GM21367 (cell line): ENCODE measurements at regions not wholly inside any gene's neighbourhood (a gene's known extent, or its start where the extent isn't known, plus 50 kb on each side); places are given as distances from the start of the nearest gene placed in this dataset.

ENCODE experiments used
- ATAC-seq: cut with Tn5 transposase; IDR thresholded peaks from one replicate; pipeline ENCODE4 v1.9.1; 2021; ENCODE audit not compliant: unreplicated experiment

GRCh38 chr4:56209767-56210166 lies 177.5 kb downstream of the AASDH start:
- ATAC-seq = no peak

GRCh38 chr4:56208103-56208502 lies 179.2 kb downstream of the AASDH start:
- ATAC-seq = no peak

GRCh38 chr4:56206258-56206657 lies 181.0 kb downstream of the AASDH start:
- no peak for ATAC-seq

- ATAC-seq = no peak
Observed at GRCh38 chr4:56200275-56200674, 187.0 kb downstream of the AASDH start.

GRCh38 chr4:56198265-56198664 lies 189.0 kb downstream of the AASDH start:
- no peak for ATAC-seq

- ATAC-seq = no peak
Observed at GRCh38 chr4:56197387-56197786, 189.9 kb downstream of the AASDH start.

GRCh38 chr4:56195025-56195424 lies 192.3 kb downstream of the AASDH start:
- ATAC-seq = no peak

GRCh38 chr4:56191534-56191933 lies 195.8 kb downstream of the AASDH start:
- ATAC-seq = no peak

GRCh38 chr4:56187688-56188087 lies 199.6 kb downstream of the AASDH start:
- no peak for ATAC-seq

GRCh38 chr4:56186808-56187523 lies 200.3 kb downstream of the AASDH start:
- ATAC-seq = no peak

GRCh38 chr4:56185901-56186300 lies 201.4 kb downstream of the AASDH start:
- ATAC-seq = no peak

GRCh38 chr4:56184214-56184613 lies 203.1 kb downstream of the AASDH start:
- no peak for ATAC-seq

GRCh38 chr4:56183344-56183959 lies 203.8 kb downstream of the AASDH start:
- peak; percentile 88 for ATAC-seq

GRCh38 chr4:56182356-56182755 lies 204.9 kb downstream of the AASDH start:
- ATAC-seq = no peak

GRCh38 chr4:56181140-56181953 lies 205.9 kb downstream of the AASDH start:
- ATAC-seq = no peak

- ATAC-seq = no peak
Observed at GRCh38 chr4:56169061-56169460, 218.2 kb downstream of the AASDH start.

- ATAC-seq = no peak
Observed at GRCh38 chr4:56164907-56165306, 216.2 kb downstream of the CEP135 start.

- ATAC-seq = no peak
Observed at GRCh38 chr4:56160636-56161035, 211.9 kb downstream of the CEP135 start.

- no peak for ATAC-seq
Observed at GRCh38 chr4:56158483-56158882, 209.7 kb downstream of the CEP135 start.

GRCh38 chr4:56156141-56156540 lies 207.4 kb downstream of the CEP135 start:
- no peak for ATAC-seq

GRCh38 chr4:56155432-56155831 lies 206.7 kb downstream of the CEP135 start:
- no peak for ATAC-seq

- no peak for ATAC-seq
Observed at GRCh38 chr4:56149591-56149990, 200.8 kb downstream of the CEP135 start.
